PC-9 (cell line): ENCODE measurements at regions not wholly inside any gene's neighbourhood (a gene's known extent, or its start where the extent isn't known, plus 50 kb on each side); places are given as distances from the start of the nearest gene placed in this dataset.

ENCODE experiments used
- EZH2 ChIP-seq: fragments of 200-600 bp; sonication (generic); IDR thresholded peaks from 2 replicates; pipeline ENCODE4 v1.8.0; 2017; ENCODE audit warnings: antibody characterized with exemption, low read depth
- TF ChIP-seq, protein P1 (sequence below): fragments of 200-600 bp; sonication (generic); conservative IDR thresholded peaks from 2 replicates; pipeline ENCODE4 v1.6.1; 2017; ENCODE audit warnings: mixed run types, antibody characterized with exemption, mild to moderate bottlenecking, moderate library complexity

DNA sequence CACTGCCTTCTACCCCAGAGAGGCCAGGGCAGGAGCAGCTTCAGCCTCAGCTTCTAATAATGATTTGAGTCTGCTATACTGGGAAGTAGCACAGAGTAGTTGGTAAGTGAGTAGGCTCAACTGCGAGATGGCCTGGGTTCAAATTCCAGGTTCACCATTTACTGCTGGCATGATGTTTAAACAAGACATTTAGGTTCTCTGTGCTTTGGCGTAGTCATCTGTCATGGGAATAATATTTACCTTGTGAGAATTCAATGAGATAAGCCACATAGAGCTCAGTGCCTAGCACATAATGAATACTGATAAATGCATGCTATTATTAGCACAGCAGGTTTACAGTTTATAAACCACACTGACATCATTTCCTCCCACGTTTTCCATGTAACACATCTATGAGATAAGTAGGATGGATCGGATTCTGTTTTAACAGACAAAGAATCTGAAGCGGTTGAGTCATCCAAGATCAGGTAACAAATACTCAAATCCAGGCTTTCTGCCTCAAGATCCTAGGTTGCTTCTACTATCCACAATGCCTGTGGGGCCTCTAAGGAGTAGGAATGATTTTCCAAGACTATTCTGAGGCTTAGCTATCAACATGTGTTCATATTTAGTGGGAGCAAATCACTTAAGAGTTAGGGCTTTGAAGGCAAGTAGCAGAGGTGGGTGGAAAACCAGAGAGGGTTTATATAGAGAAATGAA, 72.9 kb upstream of the DTNBP1 start:
- TF ChIP-seq, protein P1, sequence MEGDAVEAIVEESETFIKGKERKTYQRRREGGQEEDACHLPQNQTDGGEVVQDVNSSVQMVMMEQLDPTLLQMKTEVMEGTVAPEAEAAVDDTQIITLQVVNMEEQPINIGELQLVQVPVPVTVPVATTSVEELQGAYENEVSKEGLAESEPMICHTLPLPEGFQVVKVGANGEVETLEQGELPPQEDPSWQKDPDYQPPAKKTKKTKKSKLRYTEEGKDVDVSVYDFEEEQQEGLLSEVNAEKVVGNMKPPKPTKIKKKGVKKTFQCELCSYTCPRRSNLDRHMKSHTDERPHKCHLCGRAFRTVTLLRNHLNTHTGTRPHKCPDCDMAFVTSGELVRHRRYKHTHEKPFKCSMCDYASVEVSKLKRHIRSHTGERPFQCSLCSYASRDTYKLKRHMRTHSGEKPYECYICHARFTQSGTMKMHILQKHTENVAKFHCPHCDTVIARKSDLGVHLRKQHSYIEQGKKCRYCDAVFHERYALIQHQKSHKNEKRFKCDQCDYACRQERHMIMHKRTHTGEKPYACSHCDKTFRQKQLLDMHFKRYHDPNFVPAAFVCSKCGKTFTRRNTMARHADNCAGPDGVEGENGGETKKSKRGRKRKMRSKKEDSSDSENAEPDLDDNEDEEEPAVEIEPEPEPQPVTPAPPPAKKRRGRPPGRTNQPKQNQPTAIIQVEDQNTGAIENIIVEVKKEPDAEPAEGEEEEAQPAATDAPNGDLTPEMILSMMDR: no peak
- TF ChIP-seq EZH2: no peak
